ENCODE measurements at regions not wholly inside any gene's neighbourhood (a gene's known extent, or its start where the extent isn't known, plus 50 kb on each side); places are given as distances from the start of the nearest gene placed in this dataset.
A peak's percentile ranks its signal among the peaks of the same experiment; 100 is the strongest.
"Not testable (repeated sequence)": the region's sequence is repeated elsewhere in the genome, so short reads cannot be mapped to it uniquely, and the experiment has no call there.

DNA sequence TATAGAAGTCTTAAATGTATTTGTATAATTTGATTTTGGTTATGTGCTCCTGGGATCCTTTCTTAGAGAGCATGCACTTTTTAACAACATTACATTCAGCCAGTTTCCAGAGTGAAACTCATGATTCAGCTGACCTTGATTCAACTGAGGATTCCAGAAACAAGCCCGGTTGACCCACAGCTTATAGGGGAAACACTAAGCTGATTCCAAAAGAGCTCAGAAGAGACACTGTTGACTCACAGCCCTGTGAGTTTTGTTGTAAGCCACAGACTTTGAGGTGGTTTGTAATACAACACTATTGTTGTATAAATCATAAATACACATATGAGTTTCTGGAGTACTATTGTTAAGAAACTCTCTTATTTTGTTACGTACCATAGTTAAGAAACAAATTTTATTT is 133.8 kb upstream of the MGAT4C start:
- no peak for TF ChIP-seq CTCF (IDR thresholded peaks at IDR 0.05; ENCODE audit: low read depth, low read length)
- DNase-seq (ENCODE audit: low read depth in 2 of 2): peak; percentile 0 to 33

GRCh38 chr12:86387591-86388145 is 131.5 kb upstream of the MGAT4C start:
- no peak for TF ChIP-seq CTCF (IDR thresholded peaks at IDR 0.05; ENCODE audit: low read depth, low read length)
- no peak overlapping the region for H3K4me3 ChIP-seq (replicated peaks in 1 of 2; ENCODE audit: low read depth in 2 of 2, low read length in 2 of 2)
- no peak for DNase-seq (ENCODE audit: low read depth in 2 of 2)

More for the DNA sequence above, 133.8 kb upstream of the MGAT4C start:
- H3K4me3 ChIP-seq (replicated peaks in 1 of 2; ENCODE audit: low read depth in 2 of 2, low read length in 2 of 2): no peak overlapping the region

GRCh38 chr12:86383759-86384158 is 127.6 kb upstream of the MGAT4C start:
- not testable (repeated sequence) for H3K4me3 ChIP-seq (replicated peaks in 1 of 2; ENCODE audit: low read depth in 2 of 2, low read length in 2 of 2); DNase-seq (ENCODE audit: low read depth in 2 of 2)

GRCh38 chr12:86379337-86379736 is 123.1 kb upstream of the MGAT4C start:
- TF ChIP-seq CTCF (IDR thresholded peaks at IDR 0.05; ENCODE audit: low read depth, low read length): no peak
- no peak for DNase-seq (ENCODE audit: low read depth in 2 of 2)
- no peak overlapping the region for H3K4me3 ChIP-seq (replicated peaks in 1 of 2; ENCODE audit: low read depth in 2 of 2, low read length in 2 of 2)

DNA sequence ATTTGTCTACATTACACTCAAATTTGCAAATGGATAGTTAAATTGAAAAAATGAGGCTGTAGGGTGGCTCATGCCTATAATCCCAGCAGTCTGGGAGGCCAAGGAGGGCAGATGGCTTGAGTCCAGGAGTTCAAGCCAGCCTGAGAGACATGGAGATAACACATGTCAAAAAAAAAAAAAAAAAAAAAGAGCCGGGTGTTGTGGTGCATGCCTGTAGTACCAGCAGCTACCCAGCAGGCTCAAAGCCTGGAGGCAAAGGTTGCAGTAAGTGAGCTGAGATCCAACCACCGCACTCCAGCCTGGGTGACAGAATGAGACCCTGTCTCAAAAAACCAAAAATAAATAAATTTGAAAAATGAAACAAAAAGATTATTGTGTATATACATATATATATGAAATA is 119.9 kb upstream of the MGAT4C start:
- H3K4me3 ChIP-seq (replicated peaks in 1 of 2; ENCODE audit: low read depth in 2 of 2, low read length in 2 of 2): no peak overlapping the region
- DNase-seq (ENCODE audit: low read depth in 2 of 2): peak in 1 of 2 donors; percentile 7
- no peak for TF ChIP-seq CTCF (IDR thresholded peaks at IDR 0.05; ENCODE audit: low read depth, low read length)

- H3K4me3 ChIP-seq (replicated peaks in 1 of 2; ENCODE audit: low read depth in 2 of 2, low read length in 2 of 2): no peak overlapping the region
- no peak for TF ChIP-seq CTCF (IDR thresholded peaks at IDR 0.05; ENCODE audit: low read depth, low read length)
- DNase-seq (ENCODE audit: low read depth in 2 of 2): no peak
These were observed 117.6 kb upstream of the MGAT4C start for GRCh38 chr12:86373813-86374212.

DNA sequence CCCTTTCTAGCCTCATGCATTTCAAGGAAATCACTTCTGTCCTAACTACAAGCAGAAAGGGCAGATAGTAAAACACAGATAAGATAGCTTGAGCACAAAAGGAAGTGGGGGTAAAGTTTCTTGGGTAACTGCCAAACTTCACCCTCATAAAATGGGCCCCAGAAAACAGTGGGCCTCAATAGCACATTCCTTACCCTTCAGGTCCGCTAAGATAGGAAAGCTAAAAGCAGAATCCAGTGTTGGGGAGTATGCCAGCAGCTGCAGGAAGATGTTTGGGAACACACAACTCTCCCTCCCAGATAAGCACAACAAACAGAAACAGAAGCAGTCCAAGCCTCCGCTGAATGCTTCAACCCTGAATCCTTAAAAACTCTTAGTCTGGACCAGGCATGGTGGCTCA is 110.9 kb upstream of the MGAT4C start:
- no peak overlapping the region for H3K4me3 ChIP-seq (replicated peaks in 1 of 2; ENCODE audit: low read depth in 2 of 2, low read length in 2 of 2)
- peak in 1 of 2 donors; percentile 49 for DNase-seq (ENCODE audit: low read depth in 2 of 2)
- no peak for TF ChIP-seq CTCF (IDR thresholded peaks at IDR 0.05; ENCODE audit: low read depth, low read length)
